ENCODE measurements at regions not wholly inside any gene's neighbourhood (a gene's known extent, or its start where the extent isn't known, plus 50 kb on each side); places are given as distances from the start of the nearest gene placed in this dataset.

DNA sequence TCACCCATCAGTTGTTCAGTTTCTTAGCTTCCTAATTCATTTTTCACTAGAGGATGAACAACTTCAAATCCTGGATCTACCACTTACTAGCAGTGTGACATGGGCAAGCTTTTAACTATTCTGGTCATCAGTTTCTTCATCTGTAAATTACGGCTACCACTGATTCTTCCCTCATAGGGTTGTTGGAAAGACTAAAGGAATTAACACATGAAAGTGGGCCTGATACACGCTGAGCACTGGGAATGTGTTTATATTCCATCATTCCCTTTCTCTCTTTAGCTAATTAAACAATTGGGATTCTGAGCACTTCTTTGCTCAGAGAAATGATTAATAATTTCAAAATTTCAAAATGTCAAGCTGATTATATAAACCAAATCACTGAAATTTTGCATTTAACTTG, 862.3 kb upstream of the GCFC2 start:
- no peaks in the 10 kb centered on the region for H3K9me3 ChIP-seq (replicated peaks; ENCODE audit: control insufficient read depth, insufficient read depth, low read length)
- dilution Hi-C loops (cut with MboI; ENCODE audit: extremely low pct_ligation_motif_present, low sequenced_read_pairs) (no loop called here), intact Hi-C loops (cut with micrococcal nuclease) (no loop called here)
- no peaks in the 10 kb centered on the region for H3K79me2 ChIP-seq (ENCODE audit: control insufficient read depth, insufficient read depth, low read length)
- no peak overlapping the region for H2AFZ ChIP-seq (ENCODE audit: low read depth, low read length)
- H3K4me2 ChIP-seq (ENCODE audit: insufficient read depth, low read length) = no peak overlapping the region
- no peaks in the 10 kb centered on the region for H3K27me3 ChIP-seq (ENCODE audit: control insufficient read depth in 2 of 2, insufficient read depth in 2 of 2, low read length in 2 of 2)
- ChIA-PET POLR2A (no interaction called here), CTCF (no interaction called here)
- BruUV-seq (replicated peaks) = no TSS peak
- no peak overlapping the region for H3K9ac ChIP-seq (replicated peaks; ENCODE audit: extremely low read depth, insufficient read depth, low read length)
- no peaks in the 10 kb centered on the region for H3K4me1 ChIP-seq (ENCODE audit: control insufficient read depth, extremely low read depth, insufficient read depth, low read length)
- H3K4me3 ChIP-seq (replicated peaks in 1 of 3; ENCODE audit: insufficient read depth in 1 of 3, low read depth in 1 of 3, low read length in 3 of 3) = no peak overlapping the region
- no peak for FAIRE-seq
- H3K9me1 ChIP-seq (replicated peaks; ENCODE audit: control insufficient read depth, extremely low read depth, insufficient read depth, low read length) = no peaks in the 10 kb centered on the region
- no peaks in the 10 kb centered on the region for H3K36me3 ChIP-seq (ENCODE audit: control insufficient read depth in 2 of 2, extremely low read depth in 1 of 2, insufficient read depth in 2 of 2, low read length in 2 of 2)
- H3K27ac ChIP-seq (ENCODE audit: insufficient read depth, low read depth, low read length) = no peak overlapping the region
- no peak for TF ChIP-seq GATA2 (IDR thresholded peaks at IDR 0.05; ENCODE audit: insufficient read depth, insufficient read length, low read depth, low read length)
- TF ChIP-seq, protein P1, sequence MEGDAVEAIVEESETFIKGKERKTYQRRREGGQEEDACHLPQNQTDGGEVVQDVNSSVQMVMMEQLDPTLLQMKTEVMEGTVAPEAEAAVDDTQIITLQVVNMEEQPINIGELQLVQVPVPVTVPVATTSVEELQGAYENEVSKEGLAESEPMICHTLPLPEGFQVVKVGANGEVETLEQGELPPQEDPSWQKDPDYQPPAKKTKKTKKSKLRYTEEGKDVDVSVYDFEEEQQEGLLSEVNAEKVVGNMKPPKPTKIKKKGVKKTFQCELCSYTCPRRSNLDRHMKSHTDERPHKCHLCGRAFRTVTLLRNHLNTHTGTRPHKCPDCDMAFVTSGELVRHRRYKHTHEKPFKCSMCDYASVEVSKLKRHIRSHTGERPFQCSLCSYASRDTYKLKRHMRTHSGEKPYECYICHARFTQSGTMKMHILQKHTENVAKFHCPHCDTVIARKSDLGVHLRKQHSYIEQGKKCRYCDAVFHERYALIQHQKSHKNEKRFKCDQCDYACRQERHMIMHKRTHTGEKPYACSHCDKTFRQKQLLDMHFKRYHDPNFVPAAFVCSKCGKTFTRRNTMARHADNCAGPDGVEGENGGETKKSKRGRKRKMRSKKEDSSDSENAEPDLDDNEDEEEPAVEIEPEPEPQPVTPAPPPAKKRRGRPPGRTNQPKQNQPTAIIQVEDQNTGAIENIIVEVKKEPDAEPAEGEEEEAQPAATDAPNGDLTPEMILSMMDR (IDR thresholded peaks at IDR 0.05; ENCODE audit: extremely low read depth in 1 of 2, insufficient read depth in 1 of 2, low read depth in 1 of 2, low read length in 2 of 2) = no peak
- TF ChIP-seq JUN (IDR thresholded peaks at IDR 0.05; ENCODE audit: borderline replicate concordance, insufficient read depth, insufficient read length, low read depth) = no peak
- no peak for TF ChIP-seq POLR2AphosphoS5 (IDR thresholded peaks at IDR 0.05; ENCODE audit: insufficient read depth, low read depth, low read length)
- TF ChIP-seq MYC (IDR thresholded peaks at IDR 0.05; ENCODE audit: low read depth, low read length) = no peak
- TF ChIP-seq, protein P2, sequence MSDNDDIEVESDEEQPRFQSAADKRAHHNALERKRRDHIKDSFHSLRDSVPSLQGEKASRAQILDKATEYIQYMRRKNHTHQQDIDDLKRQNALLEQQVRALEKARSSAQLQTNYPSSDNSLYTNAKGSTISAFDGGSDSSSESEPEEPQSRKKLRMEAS (IDR thresholded peaks at IDR 0.05; ENCODE audit: insufficient read depth, insufficient read length) = no peak
- no peak for TF ChIP-seq EZH2 (IDR thresholded peaks at IDR 0.05; ENCODE audit: borderline replicate concordance, low read depth, low read length, severe bottlenecking)
- no peak for TF ChIP-seq FOS (IDR thresholded peaks at IDR 0.05; ENCODE audit: borderline replicate concordance, insufficient read depth, low read length)
- no peak for TF ChIP-seq POLR2A (IDR thresholded peaks at IDR 0.05; ENCODE audit: low read depth, low read length)
- DNase-seq (ENCODE audit: low read depth, low spot score) = no peak
- H4K20me1 ChIP-seq (replicated peaks; ENCODE audit: control insufficient read depth, extremely low read depth, insufficient read depth, low read length) = no peaks in the 10 kb centered on the region

All from endothelial cell of umbilical vein (primary cell).